Gastrocnemius medialis (tissue), 4 donors: ENCODE measurements at regions not wholly inside any gene's neighbourhood (a gene's known extent, or its start where the extent isn't known, plus 50 kb on each side); places are given as distances from the start of the nearest gene placed in this dataset.

Experiments
- CTCF ChIP-seq, 5 experiments: fragments of 450-650 bp in 3 of 5; fragments of 200-600 bp in 2 of 5; sonication (generic) in 2 of 5; IDR thresholded peaks in 4 of 5; conservative IDR thresholded peaks in 1 of 5; 1 replicate in 4 of 5; 2 replicates in 1 of 5; pipeline ENCODE4 v1.5.1; 2016 to 2019; ENCODE audit warnings: antibody characterized with exemption in 5 of 5, mild to moderate bottlenecking in 3 of 5, moderate library complexity in 3 of 5
- POLR2A ChIP-seq, 2 donors: fragments of 450-650 bp; IDR thresholded peaks; one replicate each; pipeline ENCODE4 v1.6.1; 2017; ENCODE audit warnings: antibody characterized with exemption in 2 of 2, mild to moderate bottlenecking in 2 of 2, moderate library complexity in 2 of 2

GRCh38 chr3:35385271-35385670 lies 254.1 kb upstream of the ARPP21 start:
- no peak for TF ChIP-seq POLR2A (IDR thresholded peaks at IDR 0.05)
- TF ChIP-seq CTCF (IDR thresholded peaks at IDR 0.05 in 4 of 5, conservative IDR thresholded peaks at IDR 0.05 in 1 of 5): no peak
